HG02588 (cell line): ENCODE measurements at regions not wholly inside any gene's neighbourhood (a gene's known extent, or its start where the extent isn't known, plus 50 kb on each side); places are given as distances from the start of the nearest gene placed in this dataset.
"Not testable (repeated sequence)": the region's sequence is repeated elsewhere in the genome, so short reads cannot be mapped to it uniquely, and the experiment has no call there.

Experiments
- ATAC-seq: cut with Tn5 transposase; IDR thresholded peaks from one replicate; pipeline ENCODE4 v1.9.1; 2021; ENCODE audit warnings: mild to moderate bottlenecking, moderate library complexity; ENCODE audit not compliant: unreplicated experiment

DNA sequence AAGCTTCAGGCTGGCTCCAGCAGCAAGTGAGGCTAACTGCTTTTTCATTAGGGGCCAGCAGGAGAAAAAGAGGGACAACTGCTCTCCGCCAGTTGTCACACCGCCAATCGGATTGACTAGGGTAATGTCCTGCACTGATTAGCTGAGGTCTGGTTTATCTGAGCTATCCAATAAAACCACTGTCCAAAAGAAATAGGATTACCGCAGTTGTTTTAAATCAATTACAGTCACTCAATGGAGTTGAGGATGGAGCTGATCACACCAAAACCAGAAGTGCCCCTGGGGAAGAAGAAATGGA lies 351.4 kb upstream of the NPVF start:
- ATAC-seq: no peak

DNA sequence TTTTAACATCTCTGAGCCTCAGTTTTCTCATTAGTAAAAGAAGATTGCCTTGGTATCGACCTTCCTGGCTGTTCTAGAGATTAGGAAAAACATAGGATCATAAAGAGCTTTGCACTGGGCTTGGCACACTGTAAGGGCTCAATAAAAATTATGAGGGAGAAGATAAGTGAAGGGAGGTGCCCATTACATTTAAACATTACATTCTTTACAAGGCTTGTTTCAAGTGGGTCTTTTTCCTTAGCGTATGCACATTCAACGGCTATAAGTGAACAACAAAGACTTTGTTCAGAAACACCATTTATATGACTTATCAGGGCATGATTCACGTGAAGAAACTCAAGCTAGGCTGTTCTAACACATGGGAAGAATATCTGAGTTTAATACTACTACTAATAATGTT lies 351.9 kb upstream of the NPVF start:
- ATAC-seq: no peak

- no peak for ATAC-seq
Observed at GRCh38 chr7:25583621-25584020, 355.3 kb upstream of the NPVF start.

GRCh38 chr7:25584112-25584938 lies 356.0 kb upstream of the NPVF start:
- ATAC-seq: no peak

GRCh38 chr7:25586513-25586912 lies 358.2 kb upstream of the NPVF start:
- no peak for ATAC-seq

- no peak for ATAC-seq
Observed at GRCh38 chr7:25594122-25594521, 365.8 kb upstream of the NPVF start.

DNA sequence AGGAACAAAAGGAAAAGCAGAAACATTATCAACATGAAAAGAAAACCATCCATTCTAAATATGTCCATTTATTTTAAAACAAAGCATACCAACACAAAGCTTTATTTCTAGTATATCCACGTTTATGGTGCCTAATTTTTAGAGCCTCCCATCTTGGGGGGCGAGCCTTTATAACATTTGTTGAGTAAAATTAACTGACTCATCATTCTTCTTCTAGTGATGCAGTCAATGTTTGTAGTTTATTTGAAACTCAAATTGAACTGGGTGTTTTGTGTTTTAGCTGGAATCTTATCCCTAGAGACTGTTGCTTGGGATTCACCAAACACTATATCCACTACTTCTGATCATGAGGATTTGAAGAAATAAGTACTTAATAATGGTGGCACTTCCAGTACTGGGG lies 366.4 kb upstream of the NPVF start:
- no peak for ATAC-seq

GRCh38 chr7:25595996-25596395 lies 367.7 kb upstream of the NPVF start:
- no peak for ATAC-seq

DNA sequence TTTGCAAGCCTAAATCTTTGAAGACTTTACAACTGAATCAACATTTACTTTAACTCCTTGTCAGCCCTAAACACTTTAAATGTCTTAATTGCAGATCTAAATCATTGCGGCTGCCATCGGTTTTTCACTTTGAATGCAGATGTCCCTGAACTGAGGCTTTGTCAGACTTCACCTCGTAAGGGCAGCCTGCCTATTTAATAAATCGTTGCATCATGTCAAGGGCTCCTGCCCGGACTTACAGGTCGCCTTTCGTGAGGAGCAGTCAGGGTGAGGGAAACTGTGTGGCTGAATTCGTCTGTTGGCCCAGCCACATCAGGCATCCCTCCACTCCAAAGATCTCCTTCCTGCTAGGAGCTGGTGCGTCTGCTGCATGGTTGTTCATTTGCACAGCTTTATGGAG lies 368.2 kb upstream of the NPVF start:
- no peak for ATAC-seq

DNA sequence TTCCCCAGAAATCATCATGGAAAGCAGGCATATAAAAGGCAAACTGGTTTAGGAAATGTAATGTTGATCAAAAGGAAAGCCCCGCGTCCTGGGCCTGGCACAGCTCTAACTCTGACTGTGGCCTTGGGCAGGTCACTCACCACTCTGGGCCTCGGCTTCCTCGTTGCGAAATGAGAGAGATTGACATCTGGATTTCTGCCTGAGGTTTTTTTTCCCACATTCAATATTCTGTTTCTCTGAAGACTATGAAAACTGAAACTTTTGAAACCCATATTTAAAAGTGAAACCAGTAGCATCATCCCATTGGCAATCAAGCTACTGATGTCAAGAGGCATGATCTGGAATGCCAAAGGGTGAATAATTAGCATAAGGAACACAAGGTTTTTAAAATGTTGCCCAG lies 369.7 kb upstream of the NPVF start:
- no peak for ATAC-seq

DNA sequence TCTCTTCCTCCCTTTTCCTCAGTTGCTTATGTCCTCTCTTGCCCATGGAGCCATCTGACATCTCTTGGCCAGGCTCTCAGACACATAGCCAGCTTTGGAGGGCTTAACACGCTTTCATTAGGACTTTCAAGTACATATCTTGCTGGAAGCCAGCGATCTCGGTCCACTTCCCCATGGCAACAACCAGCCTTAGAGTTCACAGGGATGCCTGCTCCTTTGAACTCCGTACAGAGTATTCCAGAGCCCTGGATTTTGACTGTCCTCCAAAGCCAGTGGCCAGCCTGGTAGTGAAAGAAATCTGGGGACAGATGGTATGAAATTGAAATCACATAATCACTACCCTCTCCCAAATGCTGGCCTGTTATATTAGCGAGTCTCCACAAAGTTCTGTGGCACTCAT lies 370.5 kb upstream of the NPVF start:
- no peak for ATAC-seq

GRCh38 chr7:25600262-25600920 lies 372.1 kb upstream of the NPVF start:
- no peak for ATAC-seq

DNA sequence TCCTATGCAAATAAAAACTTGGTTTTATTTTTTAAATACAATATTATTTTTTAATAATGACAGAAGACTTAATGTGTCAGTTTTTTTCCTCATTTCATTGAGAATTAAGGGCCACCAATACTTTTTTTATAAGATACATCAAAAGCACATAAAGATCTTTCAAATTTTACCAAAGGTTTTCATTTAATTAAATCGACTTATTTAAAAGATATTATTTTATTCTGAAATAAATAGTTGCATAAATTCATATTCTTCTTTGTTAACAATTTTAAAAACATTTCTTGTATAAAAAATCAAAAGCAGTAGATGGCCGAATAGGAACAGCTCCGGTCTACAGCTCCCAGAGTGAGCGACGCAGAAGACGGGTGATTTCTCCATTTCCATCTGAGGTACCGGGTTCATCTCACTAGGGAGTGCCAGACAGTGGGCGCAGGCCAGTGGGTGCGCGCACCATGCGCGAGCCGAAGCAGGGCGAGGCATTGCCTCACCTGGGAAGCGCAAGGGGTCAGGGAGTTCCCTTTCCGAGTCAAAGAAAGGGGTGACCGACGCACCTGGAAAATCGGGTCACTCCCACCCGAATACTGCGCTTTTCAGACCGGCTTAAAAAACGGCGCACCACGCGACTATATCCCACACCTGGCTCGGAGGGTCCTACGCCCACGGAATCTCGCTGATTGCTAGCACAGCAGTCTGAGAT lies 374.6 kb upstream of the NPVF start:
- not testable (repeated sequence) for ATAC-seq

- not testable (repeated sequence) for ATAC-seq
Observed at GRCh38 chr7:25603427-25603740, 375.1 kb upstream of the NPVF start.

DNA sequence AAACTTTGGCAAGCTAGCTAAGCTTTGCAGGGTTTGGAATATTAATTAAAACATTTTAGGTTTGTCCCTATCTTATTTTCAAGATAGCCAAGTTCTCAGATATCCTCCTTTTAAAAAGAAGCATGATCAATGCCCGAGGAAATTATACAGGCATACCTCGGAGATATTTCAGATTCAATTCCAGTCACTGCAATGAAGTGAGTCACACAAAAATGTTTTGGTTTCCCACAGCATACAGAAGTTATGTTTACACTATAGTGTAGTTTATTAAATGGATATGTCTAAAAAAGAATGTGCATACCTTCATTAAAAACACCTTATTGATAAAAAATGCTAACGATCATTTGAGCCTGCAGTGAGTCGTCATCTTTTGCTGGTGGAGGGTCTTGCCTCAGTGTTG lies 382.9 kb upstream of the NPVF start:
- ATAC-seq: no peak

DNA sequence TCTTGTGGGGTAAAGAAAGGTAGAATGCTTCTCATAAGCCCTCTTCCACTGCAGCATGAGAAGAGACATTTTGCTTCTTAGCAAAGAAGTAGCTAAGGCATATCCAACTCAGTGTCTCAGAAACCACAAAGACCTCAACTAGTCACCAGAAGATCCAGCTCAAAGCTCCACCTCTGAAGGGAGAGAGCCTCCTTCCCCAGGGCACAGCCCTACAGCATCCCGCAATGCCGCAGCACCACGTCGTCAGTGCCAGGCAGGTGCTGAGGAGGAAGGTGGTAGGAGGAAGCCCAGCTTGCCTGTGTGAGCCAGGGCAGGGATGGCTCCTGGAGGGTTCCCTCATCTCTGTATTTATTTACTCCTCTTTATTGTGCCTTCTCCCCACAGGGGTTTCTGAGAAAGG lies 385.6 kb upstream of the NPVF start:
- no peak for ATAC-seq

- no peak for ATAC-seq
Observed at GRCh38 chr7:25614415-25614814, 386.1 kb upstream of the NPVF start.

- no peak for ATAC-seq
Observed at GRCh38 chr7:25615003-25615402, 386.7 kb upstream of the NPVF start.

DNA sequence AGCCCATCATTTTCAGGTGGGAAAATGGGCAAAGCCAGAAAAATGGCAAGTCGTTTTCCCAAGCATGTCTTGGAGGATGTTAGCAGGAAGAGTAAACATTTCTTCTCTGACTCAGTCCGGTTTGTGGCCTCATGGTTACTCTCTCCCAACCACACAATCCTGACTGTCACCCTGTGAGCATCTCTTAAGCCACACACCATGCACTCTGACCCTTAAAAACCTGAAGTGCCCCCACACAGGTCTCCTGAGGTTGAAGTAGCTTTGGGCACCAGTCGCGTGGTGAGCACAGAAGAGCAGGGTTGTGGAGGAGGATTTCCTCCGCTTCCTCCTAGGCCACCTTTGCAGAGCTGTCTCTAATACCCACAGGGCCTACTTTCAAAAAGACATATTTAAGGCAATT lies 387.3 kb upstream of the NPVF start:
- ATAC-seq: no peak

DNA sequence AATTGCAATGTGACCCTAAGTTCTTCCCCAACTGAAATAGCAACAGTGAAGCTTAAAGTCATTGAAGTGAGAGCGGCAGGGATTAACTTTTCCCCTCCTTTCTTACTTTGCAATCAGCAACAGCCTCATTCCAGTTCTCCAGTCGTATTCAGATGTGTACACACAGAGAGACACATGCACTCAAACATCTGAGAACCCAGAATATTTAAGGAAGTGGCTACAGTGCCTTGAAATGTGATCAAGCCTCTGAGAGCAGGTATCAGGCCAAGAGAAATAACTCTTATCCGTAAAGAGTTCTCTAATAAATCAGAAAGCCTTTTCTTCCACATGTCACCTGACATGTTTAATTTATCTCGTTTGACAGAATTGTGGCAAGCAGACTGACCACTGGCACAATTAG lies 388.9 kb upstream of the NPVF start:
- ATAC-seq: no peak

GRCh38 chr7:25617673-25618072 lies 389.4 kb upstream of the NPVF start:
- no peak for ATAC-seq

GRCh38 chr7:25619381-25619780 lies 391.1 kb upstream of the NPVF start:
- no peak for ATAC-seq
